ENCODE measurements at regions not wholly inside any gene's neighbourhood (a gene's known extent, or its start where the extent isn't known, plus 50 kb on each side); places are given as distances from the start of the nearest gene placed in this dataset.
"Not testable (repeated sequence)": the region's sequence is repeated elsewhere in the genome, so short reads cannot be mapped to it uniquely, and the experiment has no call there.

GRCh38 chr2:145587922-145588321 is 1068.0 kb upstream of the ZEB2 start:
- no peak for DNase-seq

DNA sequence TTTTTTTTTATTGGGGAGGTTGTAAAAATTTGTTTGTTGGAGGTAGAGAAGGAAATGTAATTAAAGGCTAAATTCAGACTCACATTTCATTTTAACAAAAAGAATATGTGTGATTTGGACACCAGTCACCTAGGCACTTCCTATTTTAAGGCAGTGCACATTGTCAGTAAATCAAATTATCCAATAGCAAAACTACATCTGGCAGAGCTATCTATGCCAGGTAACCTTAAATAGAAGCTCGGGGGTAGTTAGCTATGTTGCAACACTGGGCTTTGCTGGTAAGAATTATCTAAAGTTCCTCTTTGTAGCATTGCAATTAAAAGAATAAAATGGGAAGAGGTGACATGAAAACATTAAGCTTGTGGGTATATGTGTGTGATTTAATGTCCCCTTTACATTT is 1064.4 kb upstream of the ZEB2 start:
- DNase-seq = no peak

DNA sequence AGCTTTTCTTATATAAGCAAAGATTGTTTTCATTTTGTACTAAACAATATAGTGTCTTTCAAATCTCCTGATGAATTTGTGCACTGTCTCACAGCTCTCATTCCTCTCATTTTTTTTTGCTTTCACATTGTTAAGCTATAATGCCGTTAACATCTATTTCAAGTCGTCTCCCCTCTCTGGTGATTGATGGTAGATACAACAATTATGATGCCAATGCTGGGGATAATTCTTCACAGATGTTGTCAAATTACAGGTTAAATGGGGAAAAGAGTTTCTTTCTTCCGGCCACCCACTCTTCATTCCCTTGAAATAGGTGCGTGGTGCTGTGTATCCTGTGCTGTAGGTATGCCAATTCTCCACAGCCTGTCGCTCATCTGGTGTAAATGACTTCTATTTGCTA is 1053.7 kb upstream of the ZEB2 start:
- no peak for DNase-seq

DNA sequence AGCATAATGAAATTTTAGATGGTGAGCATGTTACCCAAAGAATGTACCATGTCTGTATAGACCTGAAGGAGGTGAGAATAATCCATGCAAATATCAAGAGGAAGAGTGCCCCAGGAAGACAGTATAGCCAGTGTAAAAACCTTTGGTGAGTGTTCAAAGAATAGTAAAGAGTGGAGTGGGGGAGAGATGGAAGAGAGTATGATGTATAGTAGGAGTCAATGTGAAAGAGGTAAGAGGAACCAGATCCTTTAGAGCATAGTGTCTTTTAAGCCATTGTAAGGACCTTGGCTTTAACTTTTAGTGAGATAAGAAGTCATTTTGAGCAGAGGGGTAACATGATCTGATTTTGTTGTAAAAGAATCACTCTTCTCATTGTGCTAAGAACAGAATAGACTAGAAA is 1052.3 kb upstream of the ZEB2 start:
- DNase-seq = no peak

DNA sequence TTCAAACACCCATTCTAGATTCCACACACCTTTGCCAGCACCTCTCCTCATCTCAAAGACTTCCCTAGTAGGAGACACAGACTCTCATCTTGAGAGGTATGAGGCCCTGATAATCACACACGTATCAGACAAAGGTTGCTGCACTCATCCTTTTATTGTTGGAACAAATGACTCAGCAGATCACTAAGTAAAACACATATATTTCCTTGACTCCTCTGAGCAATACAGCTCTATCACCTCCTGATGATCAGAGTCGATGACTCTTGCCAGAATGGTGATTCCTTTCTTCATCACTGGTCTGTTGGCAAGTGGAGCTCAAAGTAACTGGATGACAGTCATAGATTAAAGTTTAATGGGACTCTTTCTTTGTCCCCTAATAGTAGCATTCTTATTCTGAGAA is 1049.2 kb upstream of the ZEB2 start:
- DNase-seq = no peak

- DNase-seq = peak; percentile 1
These were observed 1044.1 kb upstream of the ZEB2 start for GRCh38 chr2:145563741-145564615.

GRCh38 chr2:145561152-145561551 is 1041.2 kb upstream of the ZEB2 start:
- no peak for DNase-seq

- no peak for DNase-seq
These were observed 1038.9 kb upstream of the ZEB2 start for GRCh38 chr2:145558617-145559350.

- no peak for DNase-seq
These were observed 1035.4 kb upstream of the ZEB2 start for GRCh38 chr2:145555360-145555759.

DNA sequence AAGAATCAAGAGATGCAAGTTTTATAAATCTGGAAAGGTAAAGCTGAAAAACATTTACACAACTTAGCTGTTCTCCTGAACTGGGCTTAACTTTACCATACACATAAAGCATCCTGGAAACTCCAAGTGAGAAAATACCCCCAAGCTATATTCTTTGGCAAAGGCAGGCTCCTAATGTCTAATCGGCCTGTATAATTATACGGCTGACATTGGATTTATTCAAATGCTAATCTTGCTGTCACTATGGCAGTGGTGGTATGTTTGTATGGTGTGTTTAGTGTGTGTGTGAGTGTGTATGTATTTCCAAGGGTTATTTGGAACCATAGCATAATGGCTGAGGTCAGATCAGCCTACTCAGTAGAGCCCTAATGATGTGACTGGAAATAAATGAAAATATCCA is 1031.8 kb upstream of the ZEB2 start:
- DNase-seq = no peak

DNA sequence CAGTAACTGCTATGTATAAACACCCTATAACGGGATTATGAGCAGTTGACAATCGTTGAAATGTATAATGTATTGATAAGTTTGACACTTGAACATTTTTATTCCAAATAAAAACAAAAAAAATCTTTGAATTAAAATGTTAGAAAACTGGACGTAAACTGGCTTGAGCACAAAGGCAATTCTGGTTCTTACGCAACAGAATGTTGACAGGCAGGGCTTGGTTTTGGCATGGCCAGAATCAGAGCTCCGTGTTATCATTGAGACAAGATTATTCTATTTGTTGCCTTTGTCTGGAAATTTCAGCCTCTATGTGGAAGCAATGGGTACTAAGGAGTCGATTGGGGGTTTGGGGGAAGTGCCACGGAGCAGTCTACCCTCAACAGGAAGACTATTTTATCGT is 1028.6 kb upstream of the ZEB2 start:
- DNase-seq = no peak

DNA sequence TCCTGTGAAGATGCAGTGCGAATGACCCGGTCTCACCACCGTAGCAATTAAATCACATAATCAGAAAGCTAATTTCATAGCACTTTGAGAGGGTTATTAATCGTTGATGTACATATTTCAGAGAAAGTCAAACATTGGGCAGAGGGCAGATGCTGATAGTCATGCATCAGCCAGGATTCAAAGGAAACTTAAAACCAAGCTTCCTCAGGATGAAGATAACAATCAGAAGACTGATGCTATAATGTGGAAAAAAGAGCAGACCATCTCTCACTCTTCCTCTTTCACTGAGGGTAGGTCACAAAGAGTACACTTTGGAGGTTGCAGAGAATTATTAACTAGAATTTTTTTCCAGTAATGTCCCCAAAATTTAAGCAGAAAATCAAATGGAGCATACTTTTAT is 1027.7 kb upstream of the ZEB2 start:
- DNase-seq = no peak

DNA sequence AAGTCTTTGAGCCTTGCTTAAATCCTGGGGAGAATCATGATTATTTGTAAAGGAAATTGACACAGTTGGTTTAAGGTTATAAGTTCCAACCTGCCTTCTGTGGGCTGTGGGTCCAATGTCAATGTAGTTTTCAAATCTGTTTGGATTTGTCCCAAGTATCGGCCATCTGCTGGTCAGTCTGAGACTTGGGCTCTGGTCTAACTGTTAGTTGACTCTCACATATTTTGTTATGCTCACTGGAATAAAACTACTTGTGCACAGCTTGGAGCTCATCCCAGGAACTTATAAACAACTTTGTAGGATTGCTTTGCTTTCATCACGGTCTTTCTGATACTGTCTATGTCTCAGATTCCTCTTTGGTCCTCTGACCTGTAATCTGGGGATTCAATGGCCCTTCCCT is 1026.2 kb upstream of the ZEB2 start:
- DNase-seq = no peak

DNA sequence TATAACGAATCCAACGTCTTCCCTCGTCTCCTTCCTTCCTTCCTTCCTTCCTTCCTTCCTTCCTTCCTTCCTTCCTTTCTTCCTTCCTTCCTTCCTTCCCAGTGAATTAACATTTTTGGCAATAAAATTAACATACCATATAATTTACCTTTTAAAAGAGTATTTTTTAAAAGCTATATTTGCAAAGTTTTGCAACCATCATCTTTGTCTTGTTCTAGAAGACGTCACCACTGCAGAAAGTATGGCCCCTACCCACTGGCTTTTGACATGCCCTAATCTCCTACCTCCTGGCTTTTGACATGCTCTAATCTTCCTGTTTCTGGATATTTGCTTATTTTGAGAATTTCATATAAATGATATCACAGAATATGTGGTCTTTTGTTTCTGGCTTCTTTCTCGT is 1023.9 kb upstream of the ZEB2 start:
- no peak for DNase-seq

- DNase-seq = no peak
These were observed 1023.2 kb upstream of the ZEB2 start for GRCh38 chr2:145543155-145543554.

DNA sequence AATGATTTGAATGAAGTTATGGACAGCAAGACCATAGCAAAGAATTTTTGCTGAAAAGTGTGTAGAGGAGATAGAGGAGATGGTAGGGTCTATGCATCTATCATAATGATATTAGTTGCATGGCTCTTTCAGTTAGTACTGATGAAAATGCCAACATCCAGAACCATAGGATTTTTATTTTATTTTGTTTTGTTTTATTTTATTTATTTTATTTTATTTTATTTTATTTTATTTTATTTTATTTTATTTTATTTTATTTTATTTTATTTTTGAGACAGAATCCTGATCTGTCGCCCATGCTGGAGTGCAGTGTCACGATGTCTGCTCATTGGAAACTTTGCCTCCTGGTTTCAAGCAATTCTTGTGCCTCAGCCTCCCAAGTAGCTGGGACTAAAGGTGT is 1021.1 kb upstream of the ZEB2 start:
- no peak for DNase-seq

- no peak for DNase-seq
These were observed 1018.9 kb upstream of the ZEB2 start for GRCh38 chr2:145538661-145539350.

- no peak for DNase-seq
These were observed 1010.7 kb upstream of the ZEB2 start for GRCh38 chr2:145530653-145531052.

- no peak for DNase-seq
These were observed 1004.9 kb upstream of the ZEB2 start for GRCh38 chr2:145524836-145525235.

- DNase-seq = no peak
These were observed 1004.4 kb upstream of the ZEB2 start for GRCh38 chr2:145524303-145524702.

- DNase-seq = not testable (repeated sequence)
These were observed 999.3 kb upstream of the ZEB2 start for GRCh38 chr2:145519254-145519653.

DNA sequence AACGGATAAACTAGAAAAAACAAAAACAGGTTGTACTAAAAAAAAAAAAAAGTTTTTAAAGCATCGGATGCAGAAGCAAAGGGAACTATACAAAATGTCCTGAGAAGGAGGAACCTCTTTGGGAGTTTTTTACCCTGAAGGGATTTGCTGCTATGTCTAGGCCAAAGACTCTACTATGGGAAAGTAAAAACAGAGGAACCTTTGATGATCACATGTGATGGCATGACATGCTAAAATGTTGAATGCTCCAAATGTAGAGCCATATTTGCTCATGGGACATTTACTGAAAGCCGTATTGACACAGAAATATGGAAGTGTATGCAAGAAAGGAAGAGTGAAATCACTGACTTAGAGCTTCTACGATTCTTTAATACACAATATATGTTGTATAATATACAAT is 992.0 kb upstream of the ZEB2 start:
- DNase-seq = no peak

- DNase-seq = no peak
These were observed 983.6 kb upstream of the ZEB2 start for GRCh38 chr2:145503511-145503910.

DNA sequence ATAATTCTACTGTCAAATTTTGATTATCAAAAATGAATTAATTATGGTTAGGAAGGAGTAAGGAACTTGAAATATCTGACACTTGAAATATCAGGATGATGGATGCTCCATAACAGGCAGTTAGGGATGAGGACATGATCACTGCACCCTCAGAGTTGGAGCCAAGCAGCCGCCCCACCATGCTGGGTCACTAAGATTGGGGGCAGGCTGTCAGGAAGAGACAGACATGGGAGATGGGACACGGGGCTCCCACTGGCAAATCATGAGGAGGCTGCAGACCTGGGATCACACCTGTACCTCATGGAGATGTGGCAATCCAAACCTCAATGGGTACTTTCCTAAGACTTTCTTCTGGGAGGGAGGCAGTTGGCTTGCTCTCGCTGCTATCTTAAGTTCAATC is 982.0 kb upstream of the ZEB2 start:
- no peak for DNase-seq

Measured in NCI-H2029 (cell line).